ENCODE measurements at regions not wholly inside any gene's neighbourhood (a gene's known extent, or its start where the extent isn't known, plus 50 kb on each side); places are given as distances from the start of the nearest gene placed in this dataset.

DNA sequence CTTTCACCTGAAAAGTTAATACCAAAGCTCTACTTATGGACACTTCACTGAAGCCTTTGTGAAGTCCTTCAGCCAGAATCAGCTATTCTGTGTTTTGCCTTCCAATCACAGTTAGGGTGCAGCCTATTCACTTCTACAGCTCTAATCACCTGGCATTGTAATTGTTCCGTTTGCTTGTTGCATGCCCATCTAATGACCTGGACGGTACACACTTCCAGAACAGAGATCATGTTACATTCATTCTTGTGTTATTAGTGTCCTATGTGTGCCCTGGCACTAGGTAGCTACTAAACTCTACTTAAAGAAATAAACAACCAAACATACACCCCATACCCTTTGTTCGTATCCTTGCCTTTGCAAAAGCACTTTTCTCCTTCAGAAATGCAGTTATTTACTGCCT is 1162.9 kb upstream of the WWC1 start (continued):
- TF ChIP-seq PTBP1 (IDR thresholded peaks at IDR 0.05; ENCODE audit: low read depth, low read length, poor library complexity, severe bottlenecking) (no peak), ZNF253 (CRISPR knock-in tag; IDR thresholded peaks at IDR 0.05; ENCODE audit: borderline replicate concordance) (no peak), SALL1 (CRISPR knock-in tag; IDR thresholded peaks at IDR 0.05) (no peak), ZNF296 (CRISPR knock-in tag; conservative IDR thresholded peaks at IDR 0.05) (no peak)

DNA sequence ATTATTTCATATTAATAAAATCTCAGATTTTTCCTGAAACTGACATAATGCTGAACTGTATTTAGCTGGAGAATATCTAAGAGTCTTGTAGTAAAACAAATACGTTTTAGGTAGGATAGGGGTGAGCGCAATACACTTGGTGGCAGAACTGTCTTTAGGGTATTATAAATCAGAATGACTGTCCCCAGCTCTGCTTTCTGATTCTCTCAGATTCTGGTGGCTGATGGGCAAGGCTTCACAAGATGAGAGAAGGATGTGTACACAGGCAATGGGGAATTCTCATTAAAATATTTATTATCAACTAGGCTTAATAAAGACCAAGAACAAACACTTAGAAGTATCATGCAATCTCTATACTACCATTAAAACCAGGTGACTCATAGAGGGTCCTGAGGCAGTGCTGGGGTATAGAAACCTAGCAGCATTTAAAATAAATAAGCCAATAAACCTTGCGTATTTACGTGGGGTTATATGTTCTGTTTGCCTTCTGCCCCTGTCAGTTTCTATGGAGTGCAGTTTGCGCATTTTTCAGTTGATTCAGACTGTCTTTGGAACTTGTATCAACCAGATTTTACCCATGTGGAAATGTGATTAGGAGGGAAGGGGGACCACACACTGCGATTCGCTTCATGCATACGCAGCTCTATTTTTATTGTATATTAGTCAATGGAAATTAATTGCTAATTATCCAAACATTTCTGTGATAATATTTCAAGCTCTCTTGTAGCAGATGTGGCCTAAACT is 1150.7 kb upstream of the WWC1 start:
- no TSS peak for BruUV-seq (replicated peaks)
- POLR2A ChIA-PET = no interaction called here

More for the DNA sequence above, 1150.7 kb upstream of the WWC1 start:
- H3K36me3 ChIP-seq (replicated peaks in 1 of 2; ENCODE audit: control insufficient read depth in 1 of 2, insufficient read depth in 2 of 2, low read length in 2 of 2) = no peaks in the 10 kb centered on the region
- H3K4me3 ChIP-seq (replicated peaks in 1 of 3; ENCODE audit: insufficient read depth in 1 of 3, low read depth in 2 of 3, low read length in 3 of 3) = no peak overlapping the region
- no peaks in the 10 kb centered on the region for H3K9me3 ChIP-seq (ENCODE audit: low read length)
- H2AFZ ChIP-seq (ENCODE audit: low read length) = no peak overlapping the region
- no peak overlapping the region for H3K4me2 ChIP-seq (ENCODE audit: low read depth, low read length)
- no peak for DNase-seq (ENCODE audit: low spot score)
- ATAC-seq = no peak
- no peaks in the 10 kb centered on the region for H4K20me1 ChIP-seq (ENCODE audit: insufficient read depth, low read length)
- in situ Hi-C loops (cut with HindIII; ENCODE audit: extremely low pct_ligation_motif_present, low pct_unique_long_range_greater_than_20kb) = no loop called here
- intact Hi-C loops (cut with micrococcal nuclease; ENCODE audit: unreplicated experiment) = no loop called here
- H3K4me1 ChIP-seq (ENCODE audit: insufficient read depth, low read length) = no peaks in the 10 kb centered on the region
- CTCF ChIA-PET (ENCODE audit: low intra/inter-chr PET ratio, low total read pairs) = no interaction called here
- TF ChIP-seq, protein P1, sequence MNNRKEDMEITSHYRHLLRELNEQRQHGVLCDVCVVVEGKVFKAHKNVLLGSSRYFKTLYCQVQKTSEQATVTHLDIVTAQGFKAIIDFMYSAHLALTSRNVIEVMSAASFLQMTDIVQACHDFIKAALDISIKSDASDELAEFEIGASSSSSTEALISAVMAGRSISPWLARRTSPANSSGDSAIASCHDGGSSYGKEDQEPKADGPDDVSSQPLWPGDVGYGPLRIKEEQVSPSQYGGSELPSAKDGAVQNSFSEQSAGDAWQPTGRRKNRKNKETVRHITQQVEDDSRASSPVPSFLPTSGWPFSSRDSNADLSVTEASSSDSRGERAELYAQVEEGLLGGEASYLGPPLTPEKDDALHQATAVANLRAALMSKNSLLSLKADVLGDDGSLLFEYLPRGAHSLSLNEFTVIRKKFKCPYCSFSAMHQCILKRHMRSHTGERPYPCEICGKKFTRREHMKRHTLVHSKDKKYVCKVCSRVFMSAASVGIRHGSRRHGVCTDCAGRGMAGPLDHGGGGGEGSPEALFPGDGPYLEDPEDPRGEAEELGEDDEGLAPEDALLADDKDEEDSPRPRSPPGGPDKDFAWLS (CRISPR knock-in tag; IDR thresholded peaks at IDR 0.05; ENCODE audit: borderline replicate concordance) = no peak
- TF ChIP-seq YEATS2 (CRISPR knock-in tag; IDR thresholded peaks at IDR 0.05; ENCODE audit: borderline replicate concordance) = no peak
- TF ChIP-seq, protein P2, sequence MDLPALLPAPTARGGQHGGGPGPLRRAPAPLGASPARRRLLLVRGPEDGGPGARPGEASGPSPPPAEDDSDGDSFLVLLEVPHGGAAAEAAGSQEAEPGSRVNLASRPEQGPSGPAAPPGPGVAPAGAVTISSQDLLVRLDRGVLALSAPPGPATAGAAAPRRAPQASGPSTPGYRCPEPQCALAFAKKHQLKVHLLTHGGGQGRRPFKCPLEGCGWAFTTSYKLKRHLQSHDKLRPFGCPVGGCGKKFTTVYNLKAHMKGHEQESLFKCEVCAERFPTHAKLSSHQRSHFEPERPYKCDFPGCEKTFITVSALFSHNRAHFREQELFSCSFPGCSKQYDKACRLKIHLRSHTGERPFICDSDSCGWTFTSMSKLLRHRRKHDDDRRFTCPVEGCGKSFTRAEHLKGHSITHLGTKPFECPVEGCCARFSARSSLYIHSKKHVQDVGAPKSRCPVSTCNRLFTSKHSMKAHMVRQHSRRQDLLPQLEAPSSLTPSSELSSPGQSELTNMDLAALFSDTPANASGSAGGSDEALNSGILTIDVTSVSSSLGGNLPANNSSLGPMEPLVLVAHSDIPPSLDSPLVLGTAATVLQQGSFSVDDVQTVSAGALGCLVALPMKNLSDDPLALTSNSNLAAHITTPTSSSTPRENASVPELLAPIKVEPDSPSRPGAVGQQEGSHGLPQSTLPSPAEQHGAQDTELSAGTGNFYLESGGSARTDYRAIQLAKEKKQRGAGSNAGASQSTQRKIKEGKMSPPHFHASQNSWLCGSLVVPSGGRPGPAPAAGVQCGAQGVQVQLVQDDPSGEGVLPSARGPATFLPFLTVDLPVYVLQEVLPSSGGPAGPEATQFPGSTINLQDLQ (CRISPR knock-in tag; IDR thresholded peaks at IDR 0.05) = no peak
- no peak for TF ChIP-seq MYC (CRISPR knock-in tag; IDR thresholded peaks at IDR 0.05; ENCODE audit: borderline replicate concordance)
- TF ChIP-seq ZNF883 (CRISPR knock-in tag; IDR thresholded peaks at IDR 0.05; ENCODE audit: not compliant biosample characterization) = no peak
- no peak for TF ChIP-seq IRX3 (CRISPR knock-in tag; IDR thresholded peaks at IDR 0.05; ENCODE audit: borderline replicate concordance, low read depth)
- TF ChIP-seq, protein P3, sequence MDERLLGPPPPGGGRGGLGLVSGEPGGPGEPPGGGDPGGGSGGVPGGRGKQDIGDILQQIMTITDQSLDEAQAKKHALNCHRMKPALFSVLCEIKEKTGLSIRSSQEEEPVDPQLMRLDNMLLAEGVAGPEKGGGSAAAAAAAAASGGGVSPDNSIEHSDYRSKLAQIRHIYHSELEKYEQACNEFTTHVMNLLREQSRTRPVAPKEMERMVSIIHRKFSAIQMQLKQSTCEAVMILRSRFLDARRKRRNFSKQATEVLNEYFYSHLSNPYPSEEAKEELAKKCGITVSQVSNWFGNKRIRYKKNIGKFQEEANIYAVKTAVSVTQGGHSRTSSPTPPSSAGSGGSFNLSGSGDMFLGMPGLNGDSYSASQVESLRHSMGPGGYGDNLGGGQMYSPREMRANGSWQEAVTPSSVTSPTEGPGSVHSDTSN (CRISPR knock-in tag; IDR thresholded peaks at IDR 0.05) = no peak
- no peak overlapping the region for H3K27ac ChIP-seq (ENCODE audit: extremely low read length, insufficient read depth, low read length)
- H3K9ac ChIP-seq (ENCODE audit: insufficient read depth, low read depth, low read length) = no peak overlapping the region
- H3K79me2 ChIP-seq (ENCODE audit: insufficient read depth, low read length) = no peaks in the 10 kb centered on the region
- WGBS (ENCODE audit: low lambda C conversion rate) = 50% methylated on average over 8 of the region's 8 CpGs
- FAIRE-seq = no peak
- H3K27me3 ChIP-seq (ENCODE audit: control insufficient read depth in 1 of 2, insufficient read depth in 2 of 2, low read length in 2 of 2) = no peaks in the 10 kb centered on the region; a peak in 1 of 5 replicates
